HG03378 (cell line): ENCODE measurements at regions not wholly inside any gene's neighbourhood (a gene's known extent, or its start where the extent isn't known, plus 50 kb on each side); places are given as distances from the start of the nearest gene placed in this dataset.

Experiments
- ATAC-seq: cut with Tn5 transposase; IDR thresholded peaks from one replicate; pipeline ENCODE4 v1.9.1; 2021; ENCODE audit warnings: mild to moderate bottlenecking, moderate library complexity; ENCODE audit not compliant: unreplicated experiment

GRCh38 chr20:39670988-39671387 lies 708.8 kb downstream of the DHX35 start:
- ATAC-seq, result no peak

GRCh38 chr20:39669659-39670058 lies 707.5 kb downstream of the DHX35 start:
- no peak for ATAC-seq

GRCh38 chr20:39668038-39668437 lies 705.9 kb downstream of the DHX35 start:
- no peak for ATAC-seq

GRCh38 chr20:39661833-39662232 lies 699.7 kb downstream of the DHX35 start:
- ATAC-seq, result no peak

- no peak for ATAC-seq
These were observed 698.8 kb downstream of the DHX35 start for GRCh38 chr20:39660965-39661364.

GRCh38 chr20:39660226-39660625 lies 698.1 kb downstream of the DHX35 start:
- no peak for ATAC-seq

DNA sequence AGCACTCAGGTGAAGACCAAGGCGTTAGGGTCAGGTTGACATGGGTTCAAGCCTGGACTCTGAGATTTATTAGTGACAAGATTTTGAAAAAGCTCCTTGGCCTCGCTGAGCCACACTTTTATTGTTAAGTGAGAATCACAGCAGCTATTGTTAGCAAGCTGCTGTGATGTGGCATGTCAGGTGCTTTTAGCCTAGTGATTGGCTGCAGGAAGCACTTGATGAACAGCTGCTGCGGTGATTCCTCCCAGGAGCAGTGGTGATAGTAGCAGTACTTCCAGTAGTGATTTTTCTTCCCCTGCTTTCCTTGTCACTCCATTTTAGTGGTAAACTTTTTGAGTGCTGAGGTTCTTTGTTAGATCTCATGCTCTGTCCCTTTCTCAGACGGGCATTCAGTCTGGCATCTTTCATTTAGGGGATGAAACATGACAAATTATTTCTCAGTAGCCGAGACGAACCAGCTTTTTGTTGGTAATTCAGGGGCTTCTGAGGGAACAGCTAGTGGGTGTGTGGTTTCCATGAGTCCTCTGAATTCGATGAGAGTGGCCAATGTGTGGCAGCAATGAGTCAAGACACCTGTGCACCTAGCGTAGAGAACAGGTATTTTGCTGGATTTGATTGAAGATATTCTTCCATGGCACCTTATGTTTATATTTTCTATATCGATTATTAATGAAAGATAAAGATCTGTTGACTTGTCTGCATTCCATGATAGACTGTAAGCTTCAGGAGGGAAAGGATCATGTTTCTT lies 696.7 kb downstream of the DHX35 start:
- no peak for ATAC-seq

GRCh38 chr20:39654171-39654570 lies 692.0 kb downstream of the DHX35 start:
- no peak for ATAC-seq

DNA sequence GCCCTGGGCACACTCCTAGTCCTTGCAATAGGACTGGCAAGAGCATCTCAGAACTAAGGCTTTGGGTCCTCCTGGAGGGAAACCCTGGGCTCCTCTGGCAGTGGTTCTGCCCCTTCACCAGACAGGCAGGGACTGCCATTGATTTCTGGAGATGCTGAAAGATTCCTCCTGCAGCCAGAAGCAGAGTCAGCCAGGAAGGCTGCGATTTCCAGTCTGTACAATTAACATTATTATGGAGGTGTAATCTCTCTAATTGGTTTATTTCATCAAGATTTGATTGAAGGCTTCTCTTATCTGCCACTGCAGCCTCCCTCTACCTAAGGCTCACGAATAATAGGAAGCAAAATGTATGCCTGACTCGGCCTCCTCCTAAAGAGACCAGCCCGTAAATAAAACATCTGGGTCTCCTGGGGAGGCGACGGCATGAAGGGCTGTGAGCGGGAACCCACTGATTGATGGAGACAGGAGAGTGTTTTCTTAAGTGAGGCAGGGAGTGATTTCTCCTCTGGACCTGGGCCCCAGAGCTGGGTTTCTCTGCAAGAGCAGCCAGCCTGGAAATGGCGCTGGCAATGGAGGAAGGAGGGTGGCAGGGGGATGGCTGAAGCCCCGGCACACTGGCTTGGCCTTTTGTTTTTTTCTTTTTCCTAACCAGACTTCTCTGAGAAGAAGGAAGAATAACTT lies 689.6 kb downstream of the DHX35 start:
- no peak for ATAC-seq

GRCh38 chr20:39646874-39647413 lies 684.8 kb downstream of the DHX35 start:
- no peak for ATAC-seq

- no peak for ATAC-seq
These were observed 683.0 kb downstream of the DHX35 start for GRCh38 chr20:39645131-39645530.

DNA sequence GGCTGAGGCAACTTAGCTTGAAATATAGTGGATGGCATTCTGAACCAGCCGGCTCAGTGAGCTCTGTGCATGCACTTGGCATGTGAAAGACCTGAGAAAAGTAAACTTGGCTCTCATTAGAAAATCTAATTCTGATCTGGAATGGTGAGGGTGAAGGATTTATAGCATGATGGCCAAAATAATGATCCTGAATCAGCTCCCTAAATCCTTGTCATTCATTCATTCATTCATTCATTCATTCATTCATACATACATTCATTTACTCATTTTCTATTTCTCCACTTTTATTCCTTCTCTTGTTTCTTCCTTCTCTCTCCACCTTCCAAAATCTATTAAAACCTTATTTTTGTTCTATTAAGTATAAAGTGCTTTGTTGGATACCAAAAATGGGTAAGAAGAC lies 681.1 kb downstream of the DHX35 start:
- no peak for ATAC-seq

- ATAC-seq, result no peak
These were observed 679.3 kb downstream of the DHX35 start for GRCh38 chr20:39641423-39641822.

DNA sequence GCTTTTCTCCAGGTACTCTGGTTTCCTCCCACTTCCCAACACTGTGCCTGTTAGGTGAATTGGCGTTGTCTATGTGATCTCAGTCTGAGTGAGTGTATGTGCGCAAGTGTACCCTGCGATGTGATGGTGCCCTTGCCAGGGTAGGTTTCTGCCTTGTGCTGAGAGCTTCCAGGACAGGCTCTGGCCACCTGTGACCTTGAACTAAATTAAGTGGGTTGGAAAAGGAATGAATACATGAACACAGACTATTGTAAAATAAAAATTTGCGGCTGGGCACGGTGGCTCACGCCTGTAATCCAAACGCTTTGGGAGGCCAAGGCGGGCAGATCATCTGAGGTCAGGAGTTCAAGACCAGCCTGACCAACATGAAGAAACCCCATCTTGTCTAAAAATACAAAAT lies 678.0 kb downstream of the DHX35 start:
- ATAC-seq, result no peak

DNA sequence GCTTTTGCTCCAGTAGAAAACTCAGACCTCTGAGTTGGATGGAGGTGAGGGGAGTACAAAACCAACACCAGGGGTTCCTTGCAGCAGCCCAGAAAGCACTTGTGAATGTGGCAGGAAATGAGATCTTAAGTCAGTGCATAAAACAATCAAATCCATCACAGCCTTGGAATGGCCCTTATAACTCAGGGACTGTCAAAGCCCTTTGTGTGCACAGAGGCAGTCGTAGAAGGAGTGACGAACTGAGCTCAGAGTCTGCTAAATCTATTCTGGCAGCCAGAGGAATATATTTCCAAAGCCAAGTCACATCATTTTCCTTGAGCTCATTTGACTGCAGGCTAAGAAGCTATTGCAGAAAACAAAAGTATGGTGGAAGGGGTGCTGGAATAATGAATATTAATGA lies 676.6 kb downstream of the DHX35 start:
- no peak for ATAC-seq

DNA sequence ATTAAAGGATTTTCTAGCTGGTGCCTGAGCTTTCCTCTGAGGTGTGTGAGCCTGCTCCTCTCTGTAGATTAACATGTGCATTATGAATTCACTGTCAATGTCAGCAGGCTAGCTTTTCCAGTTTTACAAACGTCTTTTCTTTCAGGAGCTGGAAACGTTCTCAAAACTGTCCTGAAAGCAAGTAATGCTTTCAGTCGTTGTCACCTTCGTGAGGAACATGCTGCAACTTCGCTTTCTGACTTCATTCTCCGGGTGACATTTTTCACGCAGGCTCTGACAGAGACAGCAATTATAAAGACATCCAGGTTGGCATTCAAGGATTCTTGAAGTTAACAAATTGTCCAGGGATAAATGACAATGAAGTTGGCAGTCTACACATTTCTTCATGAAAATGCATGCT lies 671.5 kb downstream of the DHX35 start:
- no peak for ATAC-seq

GRCh38 chr20:39632757-39633156 lies 670.6 kb downstream of the DHX35 start:
- ATAC-seq, result no peak

GRCh38 chr20:39632176-39632575 lies 670.0 kb downstream of the DHX35 start:
- ATAC-seq, result no peak

GRCh38 chr20:39631557-39631956 lies 669.4 kb downstream of the DHX35 start:
- no peak for ATAC-seq

DNA sequence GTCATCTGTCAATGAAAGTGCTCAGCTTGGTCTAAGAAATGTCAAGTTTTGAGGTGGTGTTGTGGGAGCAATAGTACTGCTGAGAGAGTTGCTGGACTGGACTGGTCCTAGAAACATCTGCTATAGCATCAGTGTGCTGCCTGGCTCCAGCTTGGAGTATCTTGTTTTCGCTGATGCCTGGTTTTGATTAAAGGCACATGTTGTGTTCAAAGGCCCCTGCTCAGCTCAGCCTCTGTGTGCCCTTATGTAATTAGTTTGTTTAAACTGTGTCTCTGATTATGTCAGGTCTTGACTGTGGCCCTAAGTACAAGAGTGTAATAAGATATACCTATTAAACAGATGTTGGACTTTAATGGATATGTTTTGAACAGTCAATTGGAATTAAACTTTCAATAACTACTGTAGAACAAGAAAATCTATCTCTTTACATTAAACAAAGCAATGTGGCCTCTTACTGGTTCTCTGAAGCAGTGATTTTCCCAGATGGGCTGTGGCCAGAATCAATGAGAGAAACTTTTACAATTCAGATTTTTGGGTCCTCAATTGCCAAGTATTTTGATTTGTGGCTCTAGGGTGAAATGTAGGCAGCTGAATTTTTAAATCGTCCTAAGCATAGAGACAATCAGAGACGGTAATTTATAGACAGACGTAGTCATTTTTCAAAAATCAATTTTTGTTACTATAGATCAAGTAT lies 668.2 kb downstream of the DHX35 start:
- no peak for ATAC-seq

DNA sequence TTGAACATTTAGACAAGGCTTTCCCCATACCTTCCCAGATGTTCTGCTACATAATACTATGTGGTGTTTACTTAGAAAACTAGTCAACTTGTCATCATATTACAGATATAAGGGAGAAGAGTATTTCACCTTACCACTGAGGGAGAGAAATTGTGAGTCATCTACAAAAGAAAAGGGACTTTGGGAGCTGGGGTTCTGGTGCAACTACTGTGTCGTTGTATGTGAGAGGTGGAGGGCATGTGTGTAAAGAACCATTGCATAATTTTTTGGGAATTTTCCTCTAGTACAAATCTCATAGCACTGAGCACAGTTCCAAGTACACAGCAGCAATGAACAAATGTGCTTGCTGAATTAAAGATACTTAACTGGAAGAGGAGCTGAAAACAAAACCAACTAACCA lies 665.6 kb downstream of the DHX35 start:
- no peak for ATAC-seq

GRCh38 chr20:39624316-39624715 lies 662.2 kb downstream of the DHX35 start:
- ATAC-seq, result no peak
